PC-9 (cell line): ENCODE measurements at regions not wholly inside any gene's neighbourhood (a gene's known extent, or its start where the extent isn't known, plus 50 kb on each side); places are given as distances from the start of the nearest gene placed in this dataset.

ENCODE experiments used
- EZH2 ChIP-seq: fragments of 200-600 bp; sonication (generic); IDR thresholded peaks from 2 replicates; pipeline ENCODE4 v1.8.0; 2017; ENCODE audit warnings: antibody characterized with exemption, low read depth
- TF ChIP-seq, protein P1 (sequence below): fragments of 200-600 bp; sonication (generic); conservative IDR thresholded peaks from 2 replicates; pipeline ENCODE4 v1.6.1; 2017; ENCODE audit warnings: mixed run types, antibody characterized with exemption, mild to moderate bottlenecking, moderate library complexity

DNA sequence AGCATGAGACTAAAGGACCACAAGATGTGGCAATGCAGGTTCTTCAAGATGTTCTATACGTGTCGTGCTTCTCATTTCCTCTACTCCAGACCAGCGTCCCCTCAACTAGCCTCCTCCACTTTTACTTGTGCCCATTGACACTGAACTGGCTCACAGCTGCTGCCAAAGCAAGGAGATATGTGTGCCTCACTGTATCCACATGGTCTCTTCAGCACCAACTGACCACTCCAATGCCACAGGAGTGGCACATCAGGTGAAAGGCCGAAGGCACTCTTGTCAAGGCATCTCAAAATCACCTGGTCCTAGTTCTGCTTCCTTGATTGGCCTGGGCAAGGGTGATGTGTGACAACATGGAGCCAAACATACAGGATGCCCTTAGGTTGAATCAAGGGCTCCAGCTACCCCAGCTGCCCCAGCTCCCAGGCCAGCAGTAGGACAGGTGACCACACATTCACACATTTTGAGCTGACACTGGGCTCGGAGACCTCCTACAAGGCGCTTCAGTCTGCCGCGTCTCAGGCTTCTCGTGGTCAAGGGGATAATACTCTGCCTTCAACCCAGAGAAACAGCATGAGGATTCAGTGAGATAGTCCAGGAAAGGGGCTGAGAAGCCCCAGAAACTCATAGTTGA lies 205.2 kb upstream of the CDH4 start:
- TF ChIP-seq, protein P1, sequence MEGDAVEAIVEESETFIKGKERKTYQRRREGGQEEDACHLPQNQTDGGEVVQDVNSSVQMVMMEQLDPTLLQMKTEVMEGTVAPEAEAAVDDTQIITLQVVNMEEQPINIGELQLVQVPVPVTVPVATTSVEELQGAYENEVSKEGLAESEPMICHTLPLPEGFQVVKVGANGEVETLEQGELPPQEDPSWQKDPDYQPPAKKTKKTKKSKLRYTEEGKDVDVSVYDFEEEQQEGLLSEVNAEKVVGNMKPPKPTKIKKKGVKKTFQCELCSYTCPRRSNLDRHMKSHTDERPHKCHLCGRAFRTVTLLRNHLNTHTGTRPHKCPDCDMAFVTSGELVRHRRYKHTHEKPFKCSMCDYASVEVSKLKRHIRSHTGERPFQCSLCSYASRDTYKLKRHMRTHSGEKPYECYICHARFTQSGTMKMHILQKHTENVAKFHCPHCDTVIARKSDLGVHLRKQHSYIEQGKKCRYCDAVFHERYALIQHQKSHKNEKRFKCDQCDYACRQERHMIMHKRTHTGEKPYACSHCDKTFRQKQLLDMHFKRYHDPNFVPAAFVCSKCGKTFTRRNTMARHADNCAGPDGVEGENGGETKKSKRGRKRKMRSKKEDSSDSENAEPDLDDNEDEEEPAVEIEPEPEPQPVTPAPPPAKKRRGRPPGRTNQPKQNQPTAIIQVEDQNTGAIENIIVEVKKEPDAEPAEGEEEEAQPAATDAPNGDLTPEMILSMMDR = no peak
- no peak for TF ChIP-seq EZH2
